UCSD-AML1 (cell line): ENCODE measurements at regions not wholly inside any gene's neighbourhood (a gene's known extent, or its start where the extent isn't known, plus 50 kb on each side); places are given as distances from the start of the nearest gene placed in this dataset.
"Not testable (repeated sequence)": the region's sequence is repeated elsewhere in the genome, so short reads cannot be mapped to it uniquely, and the experiment has no call there.

ENCODE experiments used
- DNase-seq: peaks from one replicate; lab custom pipeline; 2025; ENCODE audit not compliant: unreplicated experiment; lab: John Stamatoyannopoulos, UW

- DNase-seq = no peak
Observed at GRCh38 chr5:96110300-96110699, 148.6 kb upstream of the ELL2 start.

GRCh38 chr5:96108629-96109028 is 147.0 kb upstream of the ELL2 start:
- not testable (repeated sequence) for DNase-seq

GRCh38 chr5:96103829-96104228 is 142.2 kb upstream of the ELL2 start:
- DNase-seq = not testable (repeated sequence)

GRCh38 chr5:96101358-96102089 is 139.9 kb upstream of the ELL2 start:
- DNase-seq = no peak

GRCh38 chr5:96097488-96097887 is 135.8 kb upstream of the ELL2 start:
- DNase-seq = not testable (repeated sequence)

GRCh38 chr5:96096724-96097123 is 135.1 kb upstream of the ELL2 start:
- DNase-seq = no peak

- DNase-seq = no peak
Observed at GRCh38 chr5:96094904-96095303, 133.3 kb upstream of the ELL2 start.

GRCh38 chr5:96093890-96094381 is 132.3 kb upstream of the ELL2 start:
- no peak for DNase-seq

GRCh38 chr5:96093340-96093739 is 131.7 kb upstream of the ELL2 start:
- no peak for DNase-seq

GRCh38 chr5:96091874-96092273 is 130.2 kb upstream of the ELL2 start:
- no peak for DNase-seq

GRCh38 chr5:96090215-96090614 is 128.6 kb upstream of the ELL2 start:
- DNase-seq = no peak

GRCh38 chr5:96088706-96089498 is 127.3 kb upstream of the ELL2 start:
- DNase-seq = no peak

- no peak for DNase-seq
Observed at GRCh38 chr5:96087939-96088338, 126.3 kb upstream of the ELL2 start.

- DNase-seq = no peak
Observed at GRCh38 chr5:96084874-96085506, 123.3 kb upstream of the ELL2 start.

- DNase-seq = no peak
Observed at GRCh38 chr5:96083361-96083881, 121.8 kb upstream of the ELL2 start.

GRCh38 chr5:96081276-96081858 is 119.7 kb upstream of the ELL2 start:
- DNase-seq = no peak

- no peak for DNase-seq
Observed at GRCh38 chr5:96080557-96080956, 118.9 kb upstream of the ELL2 start.

GRCh38 chr5:96079962-96080361 is 118.3 kb upstream of the ELL2 start:
- no peak for DNase-seq

GRCh38 chr5:96079075-96079474 is 117.4 kb upstream of the ELL2 start:
- no peak for DNase-seq

- no peak for DNase-seq
Observed at GRCh38 chr5:96076451-96076850, 114.8 kb upstream of the ELL2 start.
